ENCODE measurements at regions not wholly inside any gene's neighbourhood (a gene's known extent, or its start where the extent isn't known, plus 50 kb on each side); places are given as distances from the start of the nearest gene placed in this dataset.

DNA sequence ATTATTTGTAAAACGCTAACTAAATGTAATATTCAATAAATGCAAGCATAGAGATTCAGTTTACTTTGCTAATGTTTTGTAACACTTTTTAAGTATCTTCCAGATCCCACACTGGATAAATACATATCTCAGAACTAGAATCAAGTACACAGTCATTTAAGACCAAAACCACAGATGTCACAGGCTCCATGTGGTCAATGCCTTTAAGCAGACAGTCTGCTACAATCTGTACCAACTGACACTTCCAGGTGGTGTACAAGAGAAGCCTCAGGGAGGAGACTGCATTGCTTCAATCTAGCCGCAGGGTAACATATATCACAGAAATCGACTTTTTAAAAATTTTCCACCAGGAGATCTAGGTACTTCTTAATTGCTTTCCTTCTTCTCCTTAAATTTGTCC, 229.6 kb upstream of the DIAPH2 start:
- DNase-seq, result no peak
- no peak overlapping the region for H3K27ac ChIP-seq
- TF ChIP-seq CTCF (IDR thresholded peaks at IDR 0.05) (no peak), POLR2A (IDR thresholded peaks at IDR 0.05) (no peak)
- H3K4me1 ChIP-seq (replicated peaks in 1 of 2), result no peaks in the 10 kb centered on the region
- intact Hi-C loops (cut with DNase I), result no loop called here
- H3K36me3 ChIP-seq (replicated peaks in 1 of 2), result no peaks in the 10 kb centered on the region
- whole genome bisulfite sequencing, 4 donors, result 76 to 81% (median 79%) methylated on average over 3 of the region's 3 CpGs
- no peaks in the 10 kb centered on the region for H3K9me3 ChIP-seq (replicated peaks in 1 of 3)
- H3K4me3 ChIP-seq, result no peak overlapping the region
- H3K27me3 ChIP-seq, result no peaks in the 10 kb centered on the region

DNA sequence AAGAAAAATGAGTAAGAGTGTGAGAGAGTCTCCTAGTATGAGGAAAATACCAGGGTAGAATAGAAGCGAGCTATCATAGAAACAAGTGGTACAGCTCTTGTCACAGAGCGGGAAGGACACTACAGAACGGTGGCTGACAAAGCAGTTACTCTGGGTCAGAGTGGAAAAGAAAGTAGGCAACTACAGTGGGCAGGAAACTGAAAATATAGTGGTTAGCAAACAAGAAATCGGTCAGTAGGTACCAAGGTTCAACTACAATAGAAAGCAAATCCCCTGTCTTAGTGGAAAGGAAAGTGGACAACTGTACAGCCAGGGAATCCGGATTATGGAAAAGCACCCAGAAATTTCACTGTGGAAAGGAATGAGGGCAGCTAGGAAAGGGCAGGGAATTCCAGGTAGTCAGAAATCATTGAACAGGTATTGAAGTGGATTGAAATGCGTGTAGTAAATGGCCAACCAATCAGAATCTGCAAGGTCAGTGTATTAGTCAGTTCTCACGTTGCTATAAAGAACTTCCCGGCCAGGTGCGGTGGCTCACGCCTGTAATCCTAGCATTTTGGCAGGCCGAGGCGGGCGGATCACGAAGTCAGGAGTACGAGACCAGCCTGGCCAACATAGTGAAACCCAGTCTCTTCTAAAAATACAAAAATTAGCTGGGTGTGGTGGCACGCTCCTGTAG, 219.6 kb upstream of the DIAPH2 start:
- no peak for DNase-seq
- Histone ChIP-seq H3K27ac (no peak overlapping the region), H3K4me3 (no peak overlapping the region), H3K27me3 (peaks cover 15% of the 10 kb centered on the region), H3K4me1 (replicated peaks in 1 of 2) (no peaks in the 10 kb centered on the region), H3K9me3 (replicated peaks in 1 of 3) (no peaks in the 10 kb centered on the region), H3K36me3 (replicated peaks in 1 of 2) (no peaks in the 10 kb centered on the region)
- TF ChIP-seq CTCF (IDR thresholded peaks at IDR 0.05), result no peak
- TF ChIP-seq POLR2A (IDR thresholded peaks at IDR 0.05), result no peak
- WGBS, 4 donors, result 85 to 89% (median 89%) methylated on average over 15 to 16 of the region's 16 CpGs
- intact Hi-C loops (cut with DNase I), result no loop called here

DNA sequence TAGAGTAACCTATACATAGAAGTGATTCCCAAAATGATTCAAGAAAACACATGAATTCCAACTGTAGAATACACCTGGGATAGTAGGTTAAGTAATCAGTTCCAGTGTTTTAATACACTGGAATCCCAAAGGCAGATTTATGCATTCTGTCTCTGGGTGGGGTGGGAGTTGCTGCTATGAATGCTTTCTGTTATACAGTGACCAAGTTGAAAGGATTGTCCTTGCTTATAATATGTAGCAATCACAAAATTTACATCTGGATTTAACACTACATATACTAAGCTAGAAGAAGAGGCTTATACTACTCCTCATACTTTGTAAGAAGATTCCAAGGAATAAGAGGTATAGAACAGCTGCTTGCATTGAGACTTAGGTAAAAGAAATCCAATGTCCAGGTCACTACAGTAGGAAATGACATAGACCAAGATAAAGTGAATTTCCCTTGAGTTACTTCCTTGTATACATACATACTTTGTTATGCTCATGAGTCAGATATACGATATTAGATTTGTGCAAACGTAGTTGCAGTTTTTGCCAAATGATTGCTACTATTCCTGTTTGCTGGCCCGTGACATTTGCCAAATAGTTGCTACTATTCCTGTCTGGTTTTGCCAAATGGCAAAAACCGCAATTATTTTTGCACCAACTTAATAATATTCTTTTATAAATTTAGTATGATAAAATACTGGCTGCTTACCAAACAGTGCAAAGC, 210.5 kb upstream of the DIAPH2 start:
- Histone ChIP-seq H3K36me3 (replicated peaks in 1 of 2) (no peaks in the 10 kb centered on the region), H3K4me3 (no peak overlapping the region), H3K27me3 (peaks cover 12% of the 10 kb centered on the region), H3K27ac (no peak overlapping the region), H3K9me3 (replicated peaks in 1 of 3) (no peaks in the 10 kb centered on the region), H3K4me1 (replicated peaks in 1 of 2) (no peaks in the 10 kb centered on the region)
- intact Hi-C loops (cut with DNase I), result no loop called here
- 66 to 75% (median 69%) methylated on average over 4 of the region's 4 CpGs for WGBS, 4 donors
- DNase-seq, result no peak
- TF ChIP-seq POLR2A (IDR thresholded peaks at IDR 0.05) (no peak), CTCF (IDR thresholded peaks at IDR 0.05) (no peak)

DNA sequence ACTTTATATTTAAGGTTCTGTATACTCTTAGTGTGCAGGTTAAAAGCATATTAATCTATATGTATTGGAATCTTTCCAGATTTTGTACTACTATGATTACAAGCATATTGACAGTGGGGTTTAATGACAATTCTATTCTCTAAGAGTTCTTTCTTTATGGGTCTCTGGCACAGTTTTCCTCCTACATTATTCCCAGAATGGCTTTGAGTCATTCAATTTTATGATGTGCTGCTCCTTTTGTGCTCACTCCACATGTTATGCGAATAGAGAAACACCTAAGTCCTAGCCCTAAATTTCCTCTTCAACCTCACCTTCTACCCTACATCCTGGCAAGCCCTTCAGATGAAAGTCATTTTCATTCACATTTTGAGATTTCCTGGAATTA, 209.9 kb upstream of the DIAPH2 start:
- peaks cover 12% of the 10 kb centered on the region for H3K27me3 ChIP-seq
- intact Hi-C loops (cut with DNase I), result no loop called here
- no peak overlapping the region for H3K4me3 ChIP-seq
- no peaks in the 10 kb centered on the region for H3K4me1 ChIP-seq (replicated peaks in 1 of 2)
- no peak for DNase-seq
- TF ChIP-seq CTCF (IDR thresholded peaks at IDR 0.05) (no peak), POLR2A (IDR thresholded peaks at IDR 0.05) (no peak)
- no peak overlapping the region for H3K27ac ChIP-seq
- H3K36me3 ChIP-seq (replicated peaks in 1 of 2), result no peaks in the 10 kb centered on the region
- WGBS, 4 donors, result 90 to 100% (median 94%) methylated on average over 1 of the region's 1 CpG
- no peaks in the 10 kb centered on the region for H3K9me3 ChIP-seq (replicated peaks in 1 of 3)
